ENCODE measurements at regions not wholly inside any gene's neighbourhood (a gene's known extent, or its start where the extent isn't known, plus 50 kb on each side); places are given as distances from the start of the nearest gene placed in this dataset.

DNA sequence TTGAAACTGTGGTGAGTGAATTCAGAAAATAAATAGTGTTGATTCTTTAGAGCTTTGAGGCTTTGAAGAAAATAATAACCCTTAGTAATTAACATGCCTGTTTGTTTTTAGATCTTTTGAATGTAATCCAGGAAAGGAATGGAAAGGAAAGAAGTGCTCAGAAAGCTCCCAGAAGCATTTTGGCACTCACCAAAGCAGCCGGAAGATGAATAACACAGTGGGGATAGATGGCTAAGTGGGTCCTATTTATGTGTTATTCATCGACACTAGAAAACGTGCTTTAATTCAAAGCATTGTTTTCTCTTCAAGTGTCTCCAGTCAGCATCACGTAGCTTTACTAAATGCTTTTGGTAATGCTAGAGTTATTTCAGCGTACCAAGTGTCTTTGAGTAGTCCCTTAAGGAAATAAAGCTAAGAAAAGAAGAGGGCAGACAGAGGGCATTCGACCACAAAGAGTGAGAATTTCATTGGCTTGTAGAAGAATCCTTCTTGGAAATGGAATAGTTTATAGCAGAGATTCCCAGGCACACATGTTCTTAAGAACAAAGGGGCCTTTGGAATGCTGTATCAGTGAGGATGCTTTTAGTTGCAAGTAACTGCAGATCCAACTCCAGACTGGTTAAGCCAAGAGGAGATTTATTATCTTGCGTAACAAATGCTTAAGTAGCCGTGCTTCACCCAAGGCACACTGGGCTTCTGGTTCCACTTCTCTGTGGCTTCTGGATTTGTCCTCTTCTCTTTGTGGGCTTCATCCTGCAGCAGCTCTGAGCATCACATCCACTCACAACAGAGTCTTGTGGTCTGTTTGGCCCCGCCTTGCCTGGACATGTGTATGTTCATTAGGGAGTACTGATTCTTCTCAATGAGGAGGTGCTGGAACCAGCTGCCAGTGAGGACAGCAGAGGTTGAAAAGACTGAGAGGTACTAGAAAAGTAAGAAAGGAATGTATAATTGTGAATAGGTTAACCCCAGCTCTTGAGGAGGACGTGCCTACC, 63.6 kb upstream of the LTBP1 start:
- Histone ChIP-seq H4K20me1 (ENCODE audit: insufficient read depth, low read length) (no peaks in the 10 kb centered on the region), H3K79me2 (ENCODE audit: insufficient read depth, low read length) (no peaks in the 10 kb centered on the region), H3K4me3 (replicated peaks in 1 of 3; ENCODE audit: insufficient read depth in 1 of 3, low read depth in 2 of 3, low read length in 3 of 3) (no peak overlapping the region), H2AFZ (ENCODE audit: low read length) (no peak overlapping the region), H3K27me3 (ENCODE audit: control insufficient read depth in 1 of 2, insufficient read depth in 2 of 2, low read length in 2 of 2) (peaks cover 1 to 2% of the 10 kb centered on the region in 2 experiments; a peak in 1 of 5 replicates), H3K27ac (ENCODE audit: extremely low read length, insufficient read depth, low read length) (no peak overlapping the region), H3K9ac (ENCODE audit: insufficient read depth, low read depth, low read length) (no peak overlapping the region), H3K4me2 (ENCODE audit: low read depth, low read length) (no peak overlapping the region), H3K36me3 (replicated peaks in 1 of 2; ENCODE audit: control insufficient read depth in 1 of 2, insufficient read depth in 2 of 2, low read length in 2 of 2) (no peaks in the 10 kb centered on the region), H3K9me3 (ENCODE audit: low read length) (no peaks in the 10 kb centered on the region), H3K4me1 (ENCODE audit: insufficient read depth, low read length) (no peaks in the 10 kb centered on the region)
- intact Hi-C loops (cut with micrococcal nuclease; ENCODE audit: unreplicated experiment): no loop called here
- ChIA-PET POLR2A (no interaction called here), CTCF (ENCODE audit: low intra/inter-chr PET ratio, low total read pairs) (no interaction called here)
- DNase-seq (ENCODE audit: low spot score) (no peak), ATAC-seq (no peak), FAIRE-seq (no peak)
- in situ Hi-C loops (cut with HindIII; ENCODE audit: extremely low pct_ligation_motif_present, low pct_unique_long_range_greater_than_20kb): no loop called here
- TF ChIP-seq CEBPB (IDR thresholded peaks at IDR 0.05; ENCODE audit: borderline replicate concordance, low read depth, low read length) (peak; percentile 39; the same call in 1 of the 2 replicates), TEAD3 (CRISPR knock-in tag; optimal IDR thresholded peaks at IDR 0.05; ENCODE audit: borderline replicate concordance) (no peak)
- no TSS peak for BruUV-seq (replicated peaks)
- WGBS (ENCODE audit: low lambda C conversion rate): 24% methylated on average over 10 of the region's 10 CpGs

DNA sequence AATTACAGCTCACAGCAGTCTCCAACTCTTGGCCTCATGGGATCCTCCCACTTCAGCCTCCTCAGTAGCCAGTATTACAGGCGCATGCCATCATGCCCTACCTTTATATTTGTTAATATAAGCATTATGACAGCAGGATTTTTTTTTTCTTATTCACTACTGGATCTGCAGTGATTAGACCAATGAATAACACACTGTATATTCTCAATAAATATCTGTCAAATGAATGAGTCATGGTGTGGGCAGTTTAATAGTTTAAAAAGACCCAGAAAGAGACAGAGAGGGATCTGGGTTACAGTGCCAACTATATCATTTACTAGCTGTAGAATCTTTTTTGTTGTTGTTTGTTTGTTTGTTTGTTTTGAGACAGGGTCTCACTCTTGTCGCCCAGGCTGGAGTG, 62.4 kb upstream of the LTBP1 start:
- Histone ChIP-seq H3K9ac (ENCODE audit: insufficient read depth, low read depth, low read length) (no peak overlapping the region), H3K9me3 (ENCODE audit: low read length) (no peaks in the 10 kb centered on the region), H3K36me3 (replicated peaks in 1 of 2; ENCODE audit: control insufficient read depth in 1 of 2, insufficient read depth in 2 of 2, low read length in 2 of 2) (no peaks in the 10 kb centered on the region), H3K4me2 (ENCODE audit: low read depth, low read length) (no peak overlapping the region), H3K79me2 (ENCODE audit: insufficient read depth, low read length) (no peaks in the 10 kb centered on the region), H2AFZ (ENCODE audit: low read length) (no peak overlapping the region), H4K20me1 (ENCODE audit: insufficient read depth, low read length) (no peaks in the 10 kb centered on the region), H3K27me3 (ENCODE audit: control insufficient read depth in 1 of 2, insufficient read depth in 2 of 2, low read length in 2 of 2) (peaks cover 1 to 2% of the 10 kb centered on the region in 2 experiments; a peak in 1 of 5 replicates), H3K4me3 (replicated peaks in 1 of 3; ENCODE audit: insufficient read depth in 1 of 3, low read depth in 2 of 3, low read length in 3 of 3) (no peak overlapping the region), H3K27ac (ENCODE audit: extremely low read length, insufficient read depth, low read length) (no peak overlapping the region), H3K4me1 (ENCODE audit: insufficient read depth, low read length) (no peaks in the 10 kb centered on the region)
- BruUV-seq (replicated peaks): no TSS peak
- in situ Hi-C loops (cut with HindIII; ENCODE audit: extremely low pct_ligation_motif_present, low pct_unique_long_range_greater_than_20kb) (no loop called here), intact Hi-C loops (cut with micrococcal nuclease; ENCODE audit: unreplicated experiment) (no loop called here)
- CTCF ChIA-PET (ENCODE audit: low intra/inter-chr PET ratio, low total read pairs): no interaction called here
- no peak for FAIRE-seq
- TF ChIP-seq, protein P1, sequence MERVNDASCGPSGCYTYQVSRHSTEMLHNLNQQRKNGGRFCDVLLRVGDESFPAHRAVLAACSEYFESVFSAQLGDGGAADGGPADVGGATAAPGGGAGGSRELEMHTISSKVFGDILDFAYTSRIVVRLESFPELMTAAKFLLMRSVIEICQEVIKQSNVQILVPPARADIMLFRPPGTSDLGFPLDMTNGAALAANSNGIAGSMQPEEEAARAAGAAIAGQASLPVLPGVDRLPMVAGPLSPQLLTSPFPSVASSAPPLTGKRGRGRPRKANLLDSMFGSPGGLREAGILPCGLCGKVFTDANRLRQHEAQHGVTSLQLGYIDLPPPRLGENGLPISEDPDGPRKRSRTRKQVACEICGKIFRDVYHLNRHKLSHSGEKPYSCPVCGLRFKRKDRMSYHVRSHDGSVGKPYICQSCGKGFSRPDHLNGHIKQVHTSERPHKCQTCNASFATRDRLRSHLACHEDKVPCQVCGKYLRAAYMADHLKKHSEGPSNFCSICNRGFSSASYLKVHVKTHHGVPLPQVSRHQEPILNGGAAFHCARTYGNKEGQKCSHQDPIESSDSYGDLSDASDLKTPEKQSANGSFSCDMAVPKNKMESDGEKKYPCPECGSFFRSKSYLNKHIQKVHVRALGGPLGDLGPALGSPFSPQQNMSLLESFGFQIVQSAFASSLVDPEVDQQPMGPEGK (CRISPR knock-in tag; IDR thresholded peaks at IDR 0.05): no peak
- TF ChIP-seq CEBPB (IDR thresholded peaks at IDR 0.05; ENCODE audit: borderline replicate concordance, low read depth, low read length) (no peak), GPN1 (CRISPR knock-in tag; IDR thresholded peaks at IDR 0.05; ENCODE audit: borderline replicate concordance) (no peak)
- TF ChIP-seq, protein P2, sequence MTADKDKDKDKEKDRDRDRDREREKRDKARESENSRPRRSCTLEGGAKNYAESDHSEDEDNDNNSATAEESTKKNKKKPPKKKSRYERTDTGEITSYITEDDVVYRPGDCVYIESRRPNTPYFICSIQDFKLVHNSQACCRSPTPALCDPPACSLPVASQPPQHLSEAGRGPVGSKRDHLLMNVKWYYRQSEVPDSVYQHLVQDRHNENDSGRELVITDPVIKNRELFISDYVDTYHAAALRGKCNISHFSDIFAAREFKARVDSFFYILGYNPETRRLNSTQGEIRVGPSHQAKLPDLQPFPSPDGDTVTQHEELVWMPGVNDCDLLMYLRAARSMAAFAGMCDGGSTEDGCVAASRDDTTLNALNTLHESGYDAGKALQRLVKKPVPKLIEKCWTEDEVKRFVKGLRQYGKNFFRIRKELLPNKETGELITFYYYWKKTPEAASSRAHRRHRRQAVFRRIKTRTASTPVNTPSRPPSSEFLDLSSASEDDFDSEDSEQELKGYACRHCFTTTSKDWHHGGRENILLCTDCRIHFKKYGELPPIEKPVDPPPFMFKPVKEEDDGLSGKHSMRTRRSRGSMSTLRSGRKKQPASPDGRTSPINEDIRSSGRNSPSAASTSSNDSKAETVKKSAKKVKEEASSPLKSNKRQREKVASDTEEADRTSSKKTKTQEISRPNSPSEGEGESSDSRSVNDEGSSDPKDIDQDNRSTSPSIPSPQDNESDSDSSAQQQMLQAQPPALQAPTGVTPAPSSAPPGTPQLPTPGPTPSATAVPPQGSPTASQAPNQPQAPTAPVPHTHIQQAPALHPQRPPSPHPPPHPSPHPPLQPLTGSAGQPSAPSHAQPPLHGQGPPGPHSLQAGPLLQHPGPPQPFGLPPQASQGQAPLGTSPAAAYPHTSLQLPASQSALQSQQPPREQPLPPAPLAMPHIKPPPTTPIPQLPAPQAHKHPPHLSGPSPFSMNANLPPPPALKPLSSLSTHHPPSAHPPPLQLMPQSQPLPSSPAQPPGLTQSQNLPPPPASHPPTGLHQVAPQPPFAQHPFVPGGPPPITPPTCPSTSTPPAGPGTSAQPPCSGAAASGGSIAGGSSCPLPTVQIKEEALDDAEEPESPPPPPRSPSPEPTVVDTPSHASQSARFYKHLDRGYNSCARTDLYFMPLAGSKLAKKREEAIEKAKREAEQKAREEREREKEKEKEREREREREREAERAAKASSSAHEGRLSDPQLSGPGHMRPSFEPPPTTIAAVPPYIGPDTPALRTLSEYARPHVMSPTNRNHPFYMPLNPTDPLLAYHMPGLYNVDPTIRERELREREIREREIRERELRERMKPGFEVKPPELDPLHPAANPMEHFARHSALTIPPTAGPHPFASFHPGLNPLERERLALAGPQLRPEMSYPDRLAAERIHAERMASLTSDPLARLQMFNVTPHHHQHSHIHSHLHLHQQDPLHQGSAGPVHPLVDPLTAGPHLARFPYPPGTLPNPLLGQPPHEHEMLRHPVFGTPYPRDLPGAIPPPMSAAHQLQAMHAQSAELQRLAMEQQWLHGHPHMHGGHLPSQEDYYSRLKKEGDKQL (CRISPR knock-in tag; IDR thresholded peaks at IDR 0.05; ENCODE audit: low read depth): no peak
- ATAC-seq: no peak
- WGBS (ENCODE audit: low lambda C conversion rate): 6% methylated on average over 2 of the region's 2 CpGs
- POLR2A ChIA-PET: no interaction called here
- DNase-seq (ENCODE audit: low spot score): no peak
